Trophoblast cell (in vitro differentiated cells and primary cell): ENCODE measurements at regions not wholly inside any gene's neighbourhood (a gene's known extent, or its start where the extent isn't known, plus 50 kb on each side); places are given as distances from the start of the nearest gene placed in this dataset.

Source experiments
- DNase-seq, 2 donors: peaks; one replicate each; pipeline ENCODE4 v3.0.0-alpha.2; 2016
- H2AFZ ChIP-seq: 2 replicates; pipeline ENCODE4 v1.6.1; 2013; ENCODE audit warnings: low read length, moderate library complexity, mild to moderate bottlenecking; ENCODE audit not compliant: insufficient read depth, poor library complexity
- H2AK5ac ChIP-seq: 2 replicates; pipeline ENCODE4 v1.6.1; 2013; ENCODE audit warnings: mild to moderate bottlenecking, low read length
- H2BK120ac ChIP-seq: 2 replicates; pipeline ENCODE4 v1.6.1; 2013; ENCODE audit warnings: low read length, mild to moderate bottlenecking, moderate library complexity; ENCODE audit not compliant: insufficient read depth, poor library complexity
- H2BK12ac ChIP-seq: 2 replicates; pipeline ENCODE4 v1.6.1; 2013; ENCODE audit warnings: mild to moderate bottlenecking, low read length, moderate library complexity
- H2BK5ac ChIP-seq: 2 replicates; pipeline ENCODE4 v1.6.1; 2013; ENCODE audit warnings: low read length, low read depth, moderate library complexity, mild to moderate bottlenecking; ENCODE audit not compliant: poor library complexity
- H3K14ac ChIP-seq: 2 replicates; pipeline ENCODE4 v1.6.1; 2013; ENCODE audit warnings: mild to moderate bottlenecking, low read length
- H3K18ac ChIP-seq: 2 replicates; pipeline ENCODE4 v1.6.1; 2013; ENCODE audit warnings: mild to moderate bottlenecking, low read length
- H3K23ac ChIP-seq: 2 replicates; pipeline ENCODE4 v1.6.1; 2013; ENCODE audit warnings: low read length
- H3K27ac ChIP-seq: 2 replicates; pipeline ENCODE4 v1.5.1; 2013; ENCODE audit warnings: low read depth, mild to moderate bottlenecking, inconsistent platforms, low read length, moderate library complexity
- H3K27me3 ChIP-seq: 2 replicates; pipeline ENCODE4 v1.6.1; 2013; ENCODE audit warnings: inconsistent platforms, mild to moderate bottlenecking, low read length, moderate library complexity; ENCODE audit not compliant: insufficient read depth
- H3K36me3 ChIP-seq, 2 experiments: 1 replicate in 1 of 2; 2 replicates in 1 of 2; pipeline ENCODE4 v1.6.1; 2013; ENCODE audit warnings: low read length in 2 of 2, mild to moderate bottlenecking in 2 of 2, moderate library complexity in 1 of 2; ENCODE audit not compliant: insufficient read depth in 2 of 2, control insufficient read depth in 1 of 2
- H3K4ac ChIP-seq: 2 replicates; pipeline ENCODE4 v1.6.1; 2013; ENCODE audit warnings: low read depth, mild to moderate bottlenecking, low read length, moderate library complexity
- H3K4me1 ChIP-seq, 2 experiments: 1 replicate in 1 of 2; 2 replicates in 1 of 2; pipeline ENCODE4 v1.6.1; 2013; ENCODE audit warnings: low read length in 2 of 2, mild to moderate bottlenecking in 2 of 2, moderate library complexity in 1 of 2; ENCODE audit not compliant: insufficient read depth in 2 of 2, control insufficient read depth in 1 of 2
- H3K4me2 ChIP-seq: 2 replicates; pipeline ENCODE4 v1.6.1; 2013; ENCODE audit warnings: inconsistent platforms, mild to moderate bottlenecking, low read length, moderate library complexity
- H3K4me3 ChIP-seq: 2 replicates; pipeline ENCODE4 v1.5.1; 2013; ENCODE audit warnings: mild to moderate bottlenecking, low read depth, low read length, inconsistent platforms
- H3K79me1 ChIP-seq: one replicate; pipeline ENCODE4 v1.6.1; 2013; ENCODE audit warnings: low read length
- H3K79me2 ChIP-seq: 2 replicates; pipeline ENCODE4 v1.6.1; 2013; ENCODE audit warnings: low read length, mild to moderate bottlenecking; ENCODE audit not compliant: control insufficient read depth, insufficient read depth, poor library complexity
- H3K9ac ChIP-seq: 2 replicates; pipeline ENCODE4 v1.6.1; 2013; ENCODE audit warnings: mild to moderate bottlenecking, low read length
- H3K9me3 ChIP-seq: 2 replicates; pipeline ENCODE4 v1.6.1; 2013; ENCODE audit warnings: low read depth, mild to moderate bottlenecking, control low read depth, inconsistent platforms, low read length; ENCODE audit not compliant: insufficient read depth
- H4K12ac ChIP-seq: 2 replicates; pipeline ENCODE4 v1.6.1; 2013; ENCODE audit warnings: low read depth, mild to moderate bottlenecking, low read length, moderate library complexity
- H4K8ac ChIP-seq: 2 replicates; pipeline ENCODE4 v1.6.1; 2013; ENCODE audit warnings: low read depth, mild to moderate bottlenecking, low read length, moderate library complexity
- H4K91ac ChIP-seq: one replicate; pipeline ENCODE4 v1.6.1; 2013; ENCODE audit warnings: low read depth, mild to moderate bottlenecking, low read length, moderate library complexity
- WGBS: extraction: QIAGEN DNeasy Blood & Tissue Kit; methylation state at CpG from one replicate; pipeline ENCODE4 v1.1.7; 2013; ENCODE audit warnings: missing lambda C conversion rate; ENCODE audit not compliant: insufficient read length, insufficient coverage; ENCODE audit errors: extremely low coverage; 5-methylcytosine and 5-hydroxymethylcytosine counted together

DNA sequence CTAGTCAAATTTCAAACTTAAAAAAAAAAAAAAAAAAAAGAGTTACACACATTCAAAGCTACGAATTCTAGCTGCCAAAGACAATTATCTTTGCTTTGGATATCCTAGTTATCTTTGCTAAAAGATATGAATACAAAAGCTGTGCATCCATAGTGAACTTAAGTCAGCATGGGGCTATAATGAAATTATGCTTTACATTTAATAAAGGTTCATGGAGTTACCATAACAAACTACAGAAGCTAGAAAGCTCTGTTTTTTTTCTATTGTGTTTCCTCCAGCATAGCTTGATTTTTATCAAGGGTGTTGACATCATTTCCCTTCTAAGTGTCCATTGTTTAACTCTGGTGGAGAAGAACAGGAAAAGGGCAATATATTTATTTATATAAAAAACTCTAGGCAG is 234.1 kb downstream of the ANKRD50 start:
- Histone ChIP-seq H2BK12ac (no peak overlapping the region), H3K4me3 (no peak overlapping the region), H3K27ac (no peak overlapping the region), H3K18ac (no peak overlapping the region), H2AK5ac (no peak overlapping the region), H2BK5ac (no peak overlapping the region), H4K8ac (no peak overlapping the region), H3K4ac (no peak overlapping the region), H2AFZ (no peak overlapping the region), H4K91ac (no peak overlapping the region), H2BK120ac (no peak overlapping the region), H4K12ac (no peak overlapping the region), H3K9ac (no peak overlapping the region), H3K36me3 (no peaks in the 10 kb centered on the region), H3K4me2 (no peak overlapping the region), H3K4me1 (peaks cover 2% of the 10 kb centered on the region in 2 experiments), H3K79me2 (no peaks in the 10 kb centered on the region), H3K79me1 (peaks cover 2% of the 10 kb centered on the region), H3K27me3 (no peaks in the 10 kb centered on the region), H3K23ac (no peak overlapping the region), H3K14ac (no peak overlapping the region), H3K9me3 (no peaks in the 10 kb centered on the region)
- no CpG with 5 or more reads among the region's 1 CpG for WGBS
- DNase-seq = no peak

DNA sequence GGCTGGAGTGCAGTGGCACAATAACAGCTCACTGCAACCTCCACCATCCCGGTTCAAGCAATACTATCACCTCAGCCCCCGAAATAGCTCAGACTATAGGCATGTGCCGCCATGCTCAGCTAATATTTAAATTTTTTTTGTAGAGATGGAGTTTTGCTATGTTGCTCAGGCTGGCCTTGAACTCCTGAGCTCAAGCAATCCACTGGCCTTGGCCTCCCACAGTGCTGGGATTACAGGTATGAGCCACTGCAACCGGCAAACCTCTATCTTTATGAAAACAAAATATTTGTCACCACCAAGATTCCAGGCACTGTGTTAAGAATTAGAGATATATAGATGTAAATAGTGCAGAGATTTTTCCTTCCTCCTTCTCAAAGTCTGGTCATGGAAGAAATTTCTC is 232.5 kb downstream of the ANKRD50 start:
- Histone ChIP-seq H3K79me2 (no peaks in the 10 kb centered on the region), H3K9me3 (no peaks in the 10 kb centered on the region), H3K9ac (no peak overlapping the region), H3K4me3 (no peak overlapping the region), H4K8ac (no peak overlapping the region), H2AFZ (no peak overlapping the region), H3K14ac (no peak overlapping the region), H2BK120ac (no peak overlapping the region), H3K27me3 (no peaks in the 10 kb centered on the region), H3K4ac (no peak overlapping the region), H3K27ac (no peak overlapping the region), H2BK5ac (no peak overlapping the region), H3K18ac (no peak overlapping the region), H3K4me1 (peaks cover 2% of the 10 kb centered on the region in 2 experiments), H2AK5ac (no peak overlapping the region), H3K79me1 (peaks cover 2% of the 10 kb centered on the region), H3K36me3 (no peaks in the 10 kb centered on the region), H3K23ac (no peak overlapping the region), H4K12ac (no peak overlapping the region), H2BK12ac (peak overlapping the region; percentile 22), H4K91ac (no peak overlapping the region), H3K4me2 (no peak overlapping the region)
- WGBS = no CpG with 5 or more reads among the region's 4 CpGs
- no peak for DNase-seq

DNA sequence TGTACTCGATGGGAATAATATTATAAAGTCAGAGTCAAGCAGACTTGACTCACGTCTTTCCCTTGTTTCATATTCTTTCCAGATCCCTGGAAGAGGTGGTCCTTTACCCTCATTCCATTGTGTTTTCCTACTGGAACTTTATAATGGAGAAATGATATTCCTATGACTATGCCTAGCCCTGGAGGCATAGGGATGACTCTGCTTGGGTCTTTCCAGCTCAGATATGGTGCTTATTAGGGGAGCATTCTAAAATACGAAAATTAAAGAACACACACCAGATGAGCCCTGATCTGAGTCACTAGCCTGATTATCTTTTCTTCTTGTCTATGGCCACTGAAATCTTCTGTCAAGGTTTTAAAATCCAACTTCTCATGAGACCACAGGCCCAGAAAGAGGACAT is 231.4 kb downstream of the ANKRD50 start:
- H3K4me1 ChIP-seq = peaks cover 2% of the 10 kb centered on the region in 2 experiments
- H3K27ac ChIP-seq = no peak overlapping the region
- whole genome bisulfite sequencing = no CpG with 5 or more reads among the region's 3 CpGs
- no peaks in the 10 kb centered on the region for H3K27me3 ChIP-seq
- no peak overlapping the region for H3K4me2 ChIP-seq
- no peaks in the 10 kb centered on the region for H3K9me3 ChIP-seq
- H2AFZ ChIP-seq = no peak overlapping the region
- H4K91ac ChIP-seq = no peak overlapping the region
- no peak overlapping the region for H2BK5ac ChIP-seq
- H2AK5ac ChIP-seq = no peak overlapping the region
- H3K79me1 ChIP-seq = peaks cover 2% of the 10 kb centered on the region
- H2BK120ac ChIP-seq = no peak overlapping the region
- no peak overlapping the region for H3K18ac ChIP-seq
- H3K36me3 ChIP-seq = no peaks in the 10 kb centered on the region
- H4K8ac ChIP-seq = no peak overlapping the region
- H3K79me2 ChIP-seq = no peaks in the 10 kb centered on the region
- H3K9ac ChIP-seq = no peak overlapping the region
- no peak overlapping the region for H3K4ac ChIP-seq
- H3K14ac ChIP-seq = no peak overlapping the region
- H3K4me3 ChIP-seq = no peak overlapping the region
- H3K23ac ChIP-seq = no peak overlapping the region
- DNase-seq = peak; percentile 41 to 59
- H2BK12ac ChIP-seq = no peak overlapping the region
- H4K12ac ChIP-seq = no peak overlapping the region

DNA sequence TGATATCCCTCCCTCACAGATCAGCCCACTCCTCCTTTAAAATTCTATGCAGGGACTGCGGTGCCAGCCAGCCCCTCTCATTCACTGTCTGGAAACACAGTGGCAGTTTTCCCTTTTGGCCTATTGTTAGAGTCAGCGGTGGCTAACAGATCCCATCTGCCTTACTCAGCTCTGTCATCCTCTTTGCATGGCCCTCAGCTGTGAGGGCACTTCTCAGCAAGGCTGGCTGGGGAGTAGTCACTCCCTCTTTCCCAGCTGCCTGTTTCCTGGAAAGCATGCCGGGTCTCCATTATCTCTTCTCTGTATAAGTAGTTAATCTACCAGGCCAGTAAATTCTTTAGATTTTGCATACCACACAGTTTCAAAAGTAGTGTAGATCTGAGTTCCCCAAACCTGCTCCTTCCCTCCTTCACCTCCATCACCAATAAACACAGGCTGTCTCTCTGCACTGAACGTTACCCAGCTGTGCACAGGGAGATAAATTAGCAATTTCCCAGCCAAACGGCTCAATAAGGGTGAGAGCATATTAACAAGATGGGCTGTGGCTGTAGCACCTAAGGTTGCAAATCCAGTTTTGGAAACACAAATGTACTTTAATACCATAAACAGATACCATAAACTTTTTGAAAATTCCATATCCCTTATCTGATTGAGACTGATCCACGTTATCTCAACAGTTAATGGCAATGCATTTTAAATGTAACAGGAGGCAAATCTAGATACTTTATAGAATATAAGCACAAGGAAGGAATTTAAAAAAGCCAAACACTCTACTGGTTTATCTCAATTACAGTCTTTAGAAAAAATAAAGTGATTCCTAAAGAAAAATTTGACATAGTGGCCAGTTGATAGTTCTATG is 229.3 kb downstream of the ANKRD50 start:
- no peak overlapping the region for H3K4ac ChIP-seq
- no peak overlapping the region for H3K9ac ChIP-seq
- no peak overlapping the region for H2AFZ ChIP-seq
- peaks cover 2% of the 10 kb centered on the region for H3K79me1 ChIP-seq
- WGBS = no CpG with 5 or more reads among the region's 6 CpGs
- no peaks in the 10 kb centered on the region for H3K36me3 ChIP-seq
- H2AK5ac ChIP-seq = no peak overlapping the region
- no peaks in the 10 kb centered on the region for H3K79me2 ChIP-seq
- H3K9me3 ChIP-seq = no peaks in the 10 kb centered on the region
- H4K8ac ChIP-seq = no peak overlapping the region
- H2BK5ac ChIP-seq = peak overlapping the region; percentile 45
- no peak overlapping the region for H3K23ac ChIP-seq
- no peak overlapping the region for H3K4me3 ChIP-seq
- DNase-seq = peak; percentile 92 to 95
- no peak overlapping the region for H3K18ac ChIP-seq
- peaks cover 2% of the 10 kb centered on the region in 2 experiments for H3K4me1 ChIP-seq
- peak overlapping the region; percentile 77 for H3K27ac ChIP-seq
- H4K91ac ChIP-seq = peak overlapping the region; percentile 41
- no peak overlapping the region for H3K14ac ChIP-seq
- H3K4me2 ChIP-seq = peak overlapping the region; percentile 4
- H4K12ac ChIP-seq = no peak overlapping the region
- H2BK120ac ChIP-seq = no peak overlapping the region
- no peak overlapping the region for H2BK12ac ChIP-seq
- H3K27me3 ChIP-seq = no peaks in the 10 kb centered on the region
